Thoracic aorta (tissue), 2 donors: ENCODE measurements at regions not wholly inside any gene's neighbourhood (a gene's known extent, or its start where the extent isn't known, plus 50 kb on each side); places are given as distances from the start of the nearest gene placed in this dataset.
"Not testable (repeated sequence)": the region's sequence is repeated elsewhere in the genome, so short reads cannot be mapped to it uniquely, and the experiment has no call there.

Source experiments
- ATAC-seq: fragments of 150-250 bp; one replicate; pipeline ENCODE4 v1.8.0; 2017; ENCODE audit warnings: low read depth; ENCODE audit not compliant: insufficient number of reproducible peaks, low FRiP score
- DNase-seq: peaks from one replicate; pipeline ENCODE4 v3.0.0-alpha.2; 2020; ENCODE audit warnings: low spot score
- H3K27ac ChIP-seq, 2 donors: fragments of 200-600 bp; sonication (generic); 1 replicate in 1 of 2; 2 replicates in 1 of 2; pipeline ENCODE4 v1.5.1; 2016; ENCODE audit warnings: mild to moderate bottlenecking in 2 of 2, moderate library complexity in 2 of 2
- H3K27me3 ChIP-seq: fragments of 200-600 bp; sonication (generic); replicated peaks from 2 replicates; pipeline ENCODE4 v1.6.0; 2016; ENCODE audit warnings: mild to moderate bottlenecking; ENCODE audit not compliant: insufficient read depth
- H3K36me3 ChIP-seq: fragments of 200-600 bp; sonication (generic); one replicate; pipeline ENCODE4 v1.5.1; 2016
- H3K4me1 ChIP-seq, 2 donors: fragments of 200-600 bp; sonication (generic); 1 replicate in 1 of 2; 2 replicates in 1 of 2; pipeline versions ENCODE4 v1.5.1 to v1.6.0; 2016; ENCODE audit warnings: low read depth in 2 of 2, mild to moderate bottlenecking in 1 of 2; ENCODE audit not compliant: control insufficient read depth in 1 of 2
- H3K4me3 ChIP-seq: fragments of 200-600 bp; sonication (generic); 2 replicates; pipeline ENCODE4 v1.5.1; 2016; ENCODE audit warnings: mild to moderate bottlenecking
- H3K9me3 ChIP-seq: fragments of 200-600 bp; sonication (generic); 2 replicates; pipeline ENCODE4 v1.5.1; 2016
- CTCF ChIP-seq: fragments of 200-600 bp; sonication (generic); IDR thresholded peaks from one replicate; pipeline ENCODE4 v1.5.1; 2019; ENCODE audit warnings: antibody characterized with exemption

- DNase-seq, ATAC-seq, H3K36me3 ChIP-seq, H3K9me3 ChIP-seq, H3K4me3 ChIP-seq, H3K27me3 ChIP-seq: not testable (repeated sequence)
- Histone ChIP-seq H3K27ac (peak overlapping the region in 1 of 2 donors; percentile 21), H3K4me1 (peaks cover 4 to 25% of the 10 kb centered on the region in 2 donors)
- TF ChIP-seq CTCF: peak; percentile 46
These were observed 93.0 kb upstream of the TRIM77 start for GRCh38 chr11:89616999-89617602.

GRCh38 chr11:89620721-89621120 lies 89.4 kb upstream of the TRIM77 start:
- ATAC-seq, H3K9me3 ChIP-seq, H3K27me3 ChIP-seq, H3K36me3 ChIP-seq, H3K4me3 ChIP-seq, H3K27ac ChIP-seq, DNase-seq: not testable (repeated sequence)
- peaks cover 2 to 11% of the 10 kb centered on the region in 2 donors for H3K4me1 ChIP-seq

DNA sequence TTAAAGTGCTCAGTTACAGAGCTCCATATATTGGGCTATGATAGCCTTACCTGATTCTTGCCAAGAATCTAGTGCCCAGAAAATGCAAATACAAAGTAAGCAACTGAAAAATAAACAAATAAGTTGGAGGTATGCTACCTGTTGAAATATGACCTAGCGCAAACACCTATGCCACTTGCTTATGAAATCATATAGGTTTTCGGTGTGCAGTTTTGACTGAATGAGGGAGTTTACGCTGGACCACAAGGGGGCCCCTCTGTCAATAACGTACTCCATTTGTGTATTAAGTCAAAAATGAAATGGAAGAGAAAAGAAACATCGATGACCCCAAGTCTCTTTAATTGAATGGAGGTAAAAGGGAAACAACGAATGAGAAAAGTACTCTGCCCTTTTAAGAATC lies 84.9 kb upstream of the TRIM77 start:
- no peak for TF ChIP-seq CTCF
- ATAC-seq: no peak
- no peaks in the 10 kb centered on the region for H3K27me3 ChIP-seq

DNA sequence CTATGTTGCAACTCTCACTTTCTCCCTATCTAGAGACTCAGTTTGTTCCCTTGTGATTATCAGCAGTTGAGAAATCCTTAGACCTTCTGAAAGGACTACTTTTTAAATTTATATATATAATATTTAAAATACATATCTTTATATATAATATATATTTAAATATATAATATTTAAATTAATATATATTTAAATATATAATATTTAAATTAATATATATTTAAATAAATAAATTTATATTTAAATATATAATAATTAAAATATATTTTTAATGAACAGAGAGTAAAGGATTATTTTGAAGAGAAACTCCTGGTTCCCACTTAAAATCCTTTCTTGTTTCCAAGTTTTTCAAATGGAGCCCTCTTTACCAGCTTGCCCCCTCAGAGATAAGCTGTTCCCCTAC lies 83.7 kb upstream of the TRIM77 start:
- ATAC-seq (no peak), DNase-seq (no peak)
- Histone ChIP-seq H3K36me3 (no peaks in the 10 kb centered on the region), H3K4me1 (no peaks in the 10 kb centered on the region), H3K27me3 (no peaks in the 10 kb centered on the region), H3K27ac (no peak overlapping the region), H3K4me3 (no peak overlapping the region), H3K9me3 (no peaks in the 10 kb centered on the region)
- TF ChIP-seq CTCF: no peak

More for the DNA sequence above, 84.9 kb upstream of the TRIM77 start:
- no peaks in the 10 kb centered on the region for H3K9me3 ChIP-seq
- H3K4me1 ChIP-seq: no peaks in the 10 kb centered on the region
- no peaks in the 10 kb centered on the region for H3K36me3 ChIP-seq
- no peak overlapping the region for H3K27ac ChIP-seq
- no peak for DNase-seq
- H3K4me3 ChIP-seq: no peak overlapping the region

DNA sequence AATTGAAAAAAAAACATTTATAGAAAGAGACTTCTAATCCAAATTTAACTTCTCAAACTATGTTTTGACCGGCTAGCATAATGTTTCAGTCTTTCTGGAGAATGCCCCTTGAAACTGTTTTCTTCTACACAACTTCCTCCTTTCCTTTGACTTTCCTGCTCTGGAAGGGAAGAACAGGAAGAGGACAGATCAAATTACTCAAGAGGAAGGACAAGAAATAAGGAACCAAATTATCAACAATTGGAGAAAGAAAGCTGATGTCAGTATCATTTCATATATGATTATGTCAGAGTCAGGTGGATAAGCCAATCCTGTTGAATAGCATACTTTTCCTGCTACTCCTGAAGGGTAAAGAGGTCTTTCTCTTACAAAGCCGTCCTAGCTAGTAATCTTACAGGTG lies 83.2 kb upstream of the TRIM77 start:
- not testable (repeated sequence) for ATAC-seq, H3K4me3 ChIP-seq

GRCh38 chr11:89633135-89633705 lies 76.9 kb upstream of the TRIM77 start:
- H3K4me3 ChIP-seq: no peak overlapping the region
- H3K36me3 ChIP-seq: no peaks in the 10 kb centered on the region
- DNase-seq (no peak), ATAC-seq (no peak)
- TF ChIP-seq CTCF: no peak
- no peaks in the 10 kb centered on the region for H3K9me3 ChIP-seq
- no peak overlapping the region for H3K27ac ChIP-seq
- no peaks in the 10 kb centered on the region for H3K4me1 ChIP-seq
- H3K27me3 ChIP-seq: no peaks in the 10 kb centered on the region

More for the DNA sequence above, 83.2 kb upstream of the TRIM77 start:
- not testable (repeated sequence) for H3K27me3 ChIP-seq, H3K4me1 ChIP-seq, H3K27ac ChIP-seq, H3K9me3 ChIP-seq, DNase-seq, H3K36me3 ChIP-seq

DNA sequence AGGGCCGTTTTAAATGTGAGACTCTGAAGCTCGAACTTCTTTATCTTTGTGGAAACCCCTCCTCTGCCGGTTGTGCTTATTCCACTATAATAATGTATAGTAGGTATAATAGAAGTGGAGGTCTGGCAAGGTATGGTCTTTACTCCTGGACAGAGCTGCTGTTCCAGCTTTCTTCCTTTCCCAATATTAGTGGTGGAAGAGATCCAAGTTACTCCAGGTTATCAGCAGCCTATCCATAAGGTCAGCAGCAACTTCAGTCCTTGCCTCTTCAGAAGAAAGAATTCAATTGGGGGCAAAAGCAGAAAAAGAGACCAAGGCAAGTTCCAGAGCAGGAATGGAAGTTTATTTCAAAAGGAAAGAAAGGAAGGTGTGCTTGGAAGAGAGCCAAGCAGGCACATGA lies 69.3 kb upstream of the TRIM77 start:
- not testable (repeated sequence) for H3K27ac ChIP-seq, H3K4me1 ChIP-seq, H3K36me3 ChIP-seq, H3K27me3 ChIP-seq, DNase-seq, ATAC-seq, H3K9me3 ChIP-seq, H3K4me3 ChIP-seq

DNA sequence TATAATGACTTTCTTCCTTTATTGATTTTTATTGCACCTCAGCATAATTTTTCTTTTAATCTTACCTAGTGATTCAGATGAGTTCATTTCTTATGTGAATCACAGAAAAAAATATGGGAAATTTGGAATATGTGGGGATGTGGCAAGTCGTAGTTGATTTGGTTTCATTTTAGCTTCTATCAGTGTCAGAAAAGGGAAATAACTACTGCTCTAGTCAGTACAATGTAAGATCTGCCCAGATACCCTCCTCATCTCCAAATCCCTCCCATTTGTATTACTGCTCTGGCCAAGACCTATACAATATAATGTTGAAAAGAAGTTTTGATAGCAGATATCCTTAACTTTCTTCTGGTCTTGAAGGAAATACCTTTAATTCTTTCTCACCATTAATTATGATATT lies 61.9 kb upstream of the TRIM77 start:
- not testable (repeated sequence) for H3K4me1 ChIP-seq, H3K4me3 ChIP-seq, H3K36me3 ChIP-seq, ATAC-seq, H3K27ac ChIP-seq, H3K27me3 ChIP-seq, H3K9me3 ChIP-seq, DNase-seq

GRCh38 chr11:89648996-89649395 lies 61.1 kb upstream of the TRIM77 start:
- not testable (repeated sequence) for H3K27me3 ChIP-seq, H3K27ac ChIP-seq, DNase-seq, H3K4me3 ChIP-seq, H3K4me1 ChIP-seq, H3K9me3 ChIP-seq, ATAC-seq, H3K36me3 ChIP-seq
